A549 (cell line): ENCODE measurements at regions not wholly inside any gene's neighbourhood (a gene's known extent, or its start where the extent isn't known, plus 50 kb on each side); places are given as distances from the start of the nearest gene placed in this dataset.

Experiments used
- ATAC-seq, 2 experiments: fragments of 200-7000 bp in 1 of 2; fragments of >200 bp in 1 of 2; cut with Nextera tagmentation in 1 of 2; cut with Tn5 transposase in 1 of 2; 3 replicates each; pipeline versions ENCODE4 v1.8.0 to v1.9.1; 2018 to 2020; ENCODE audit warnings: mild to moderate bottlenecking in 1 of 2, moderate library complexity in 1 of 2
- CTCF ChIA-PET: fragments of 300-600 bp; sonication (Branson Sonifier 250); formaldehyde crosslinking; extraction: SDS; loops from one replicate; lab custom pipeline; 2021; ENCODE audit warnings: antibody characterized with exemption, inconsistent platforms; lab: Yijun Ruan, JAX
- POLR2A ChIA-PET: fragments of 350-600 bp; formaldehyde crosslinking; extraction: SDS; loops from one replicate; lab custom pipeline; 2021; ENCODE audit warnings: antibody characterized with exemption, inconsistent platforms; lab: Yijun Ruan, JAX
- DNase-seq, 2 experiments: peaks; one replicate each; pipeline versions ENCODE4 v3.0.0 to v3.0.0-alpha.2; 2011 to 2016; ENCODE audit warnings: low read depth in 1 of 2, low spot score in 1 of 2
- FAIRE-seq: peaks from 2 replicates; lab custom pipeline; 2011; peaks lifted over from hg19 to GRCh38; lab: Jason Lieb, UNC
- H3K27ac ChIP-seq, 2 experiments: fragments of >200 bp; sonication (Bioruptor Twin); formaldehyde crosslinking; 3 replicates each; pipeline ENCODE4 v1.5.1; 2016 to 2017
- H3K4me1 ChIP-seq: fragments of >200 bp; sonication (Bioruptor Twin); formaldehyde crosslinking; 3 replicates; pipeline ENCODE4 v1.6.1; 2016
- H3K4me2 ChIP-seq: fragments of >200 bp; sonication (Bioruptor Twin); formaldehyde crosslinking; 3 replicates; pipeline ENCODE4 v1.6.1; 2016
- H3K4me3 ChIP-seq: fragments of >200 bp; sonication (Bioruptor Twin); formaldehyde crosslinking; 3 replicates; pipeline ENCODE4 v1.5.1; 2016
- H3K9me3 ChIP-seq: fragments of >200 bp; sonication (Bioruptor Twin); formaldehyde crosslinking; 3 replicates; pipeline ENCODE4 v1.6.1; 2016
- ATOH8 ChIP-seq: fragments of 250-450 bp; sonication (Bioruptor Pico); IDR thresholded peaks from 2 replicates; pipeline ENCODE4 v1.5.0; 2020; ENCODE audit warnings: low read depth, mild to moderate bottlenecking, moderate library complexity
- BHLHE40 ChIP-seq: IDR thresholded peaks from 2 replicates; pipeline ENCODE4 v1.6.1; 2012; ENCODE audit warnings: low read depth, low read length, inconsistent platforms
- CBX8 ChIP-seq: fragments of 200-600 bp; sonication (generic); IDR thresholded peaks from 2 replicates; pipeline ENCODE4 v1.6.1; 2016
- CHD4 ChIP-seq: fragments of 200-600 bp; sonication (generic); IDR thresholded peaks from 2 replicates; pipeline ENCODE4 v1.6.1; 2016; ENCODE audit warnings: antibody characterized with exemption, mild to moderate bottlenecking, borderline replicate concordance
- E2F6 ChIP-seq: IDR thresholded peaks from 2 replicates; pipeline ENCODE4 v1.6.1; 2012; ENCODE audit warnings: low read depth, borderline replicate concordance
- EHMT2 ChIP-seq: fragments of 200-600 bp; sonication (generic); IDR thresholded peaks from 2 replicates; pipeline ENCODE4 v1.6.1; 2016; ENCODE audit warnings: antibody characterized with exemption, low read depth, mild to moderate bottlenecking, moderate library complexity
- EP300 ChIP-seq, 2 experiments: fragments of >200 bp; sonication (Bioruptor Twin); formaldehyde crosslinking; IDR thresholded peaks; 2 replicates in 1 of 2; 3 replicates in 1 of 2; pipeline ENCODE4 v1.6.1; 2016 to 2017
- FOSB ChIP-seq: fragments of 250-450 bp; sonication (Bioruptor Pico); IDR thresholded peaks from 2 replicates; pipeline ENCODE4 v1.5.0; 2020; ENCODE audit warnings: mild to moderate bottlenecking, moderate library complexity
- HDAC2 ChIP-seq: fragments of 200-600 bp; sonication (generic); IDR thresholded peaks from 2 replicates; pipeline ENCODE4 v1.6.1; 2016
- HOXB13 ChIP-seq: fragments of 250-450 bp; sonication (Bioruptor Pico); IDR thresholded peaks from 2 replicates; pipeline ENCODE4 v1.5.0; 2020; ENCODE audit warnings: low read depth, mild to moderate bottlenecking, moderate library complexity
- HOXB5 ChIP-seq: fragments of 250-450 bp; sonication (Bioruptor Pico); IDR thresholded peaks from 2 replicates; pipeline ENCODE4 v1.5.0; 2020; ENCODE audit warnings: mild to moderate bottlenecking, moderate library complexity
- JUNB ChIP-seq: fragments of >200 bp; sonication (Bioruptor Twin); formaldehyde crosslinking; IDR thresholded peaks from 2 replicates; pipeline ENCODE4 v1.6.1; 2016
- KDM5A ChIP-seq: fragments of 200-600 bp; sonication (generic); IDR thresholded peaks from 2 replicates; pipeline ENCODE4 v1.6.1; 2016; ENCODE audit warnings: antibody characterized with exemption, mild to moderate bottlenecking
- MAZ ChIP-seq: fragments of 150-350 bp; IDR thresholded peaks from 2 replicates; pipeline ENCODE4 v1.6.1; 2014; ENCODE audit warnings: antibody characterized with exemption, low read depth, low read length, borderline replicate concordance
- NFE2L2 ChIP-seq: fragments of 150-350 bp; conservative IDR thresholded peaks from 2 replicates; pipeline ENCODE4 v1.6.1; 2014; ENCODE audit warnings: low read length
- RAD21 ChIP-seq, 2 experiments: fragments of >200 bp in 1 of 2; sonication (Bioruptor Twin) in 1 of 2; formaldehyde crosslinking in 1 of 2; IDR thresholded peaks in 1 of 2; conservative IDR thresholded peaks in 1 of 2; 2 replicates in 1 of 2; 3 replicates in 1 of 2; pipeline ENCODE4 v1.6.1; 2012 to 2018; ENCODE audit warnings: inconsistent platforms in 1 of 2
- RCOR1 ChIP-seq: fragments of 150-350 bp; IDR thresholded peaks from 2 replicates; pipeline ENCODE4 v1.6.1; 2014; ENCODE audit warnings: antibody characterized with exemption, low read length, low read depth
- RFX5 ChIP-seq: fragments of 450-650 bp; IDR thresholded peaks from 2 replicates; pipeline ENCODE4 v1.7.1; 2014; ENCODE audit warnings: antibody characterized with exemption, mild to moderate bottlenecking, moderate library complexity
- TFCP2L1 ChIP-seq: fragments of 250-450 bp; sonication (Bioruptor Pico); IDR thresholded peaks from 2 replicates; pipeline ENCODE4 v1.5.0; 2021; ENCODE audit warnings: mild to moderate bottlenecking
- TP53 ChIP-seq: fragments of 250-450 bp; sonication (Bioruptor Pico); IDR thresholded peaks from 2 replicates; pipeline ENCODE4 v1.5.0; 2021; ENCODE audit warnings: mild to moderate bottlenecking, moderate library complexity
- USF2 ChIP-seq: fragments of 450-650 bp; IDR thresholded peaks from 2 replicates; pipeline ENCODE4 v1.6.1; 2014; ENCODE audit warnings: antibody characterized with exemption
- ZFP36 ChIP-seq: fragments of 450-650 bp; IDR thresholded peaks from 2 replicates; pipeline ENCODE4 v1.6.1; 2014; ENCODE audit warnings: borderline replicate concordance; ENCODE audit not compliant: partially characterized antibody
- ZSCAN20 ChIP-seq: fragments of 250-450 bp; sonication (Bioruptor Pico); IDR thresholded peaks from 2 replicates; pipeline ENCODE4 v1.8.0; 2022; ENCODE audit warnings: mild to moderate bottlenecking, moderate library complexity
- WGBS: methylation state at CpG from one replicate; pipeline ENCODE4 v1.1.6; 2017; ENCODE audit errors: missing lambda C conversion rate; 5-methylcytosine and 5-hydroxymethylcytosine counted together

GRCh38 chr13:74973935-74974879 lies 507.8 kb downstream of the TBC1D4 start:
- CTCF ChIA-PET = no interaction called here
- POLR2A ChIA-PET = no interaction called here

GRCh38 chr13:74969419-74969818 lies 512.5 kb downstream of the TBC1D4 start:
- POLR2A ChIA-PET = no interaction called here
- CTCF ChIA-PET = no interaction called here

More at GRCh38 chr13:74973935-74974879, 507.8 kb downstream of the TBC1D4 start:
- DNase-seq (no peak), FAIRE-seq (no peak), ATAC-seq (no peak)
- no peak overlapping the region for H3K4me2 ChIP-seq
- H3K9me3 ChIP-seq = no peaks in the 10 kb centered on the region
- no peaks in the 10 kb centered on the region for H3K4me1 ChIP-seq
- TF ChIP-seq CHD4 (no peak), RCOR1 (no peak), NFE2L2 (no peak), RAD21 (conservative IDR thresholded peaks at IDR 0.05 in 1 of 2, IDR thresholded peaks at IDR 0.05 in 1 of 2) (no peak), TFCP2L1 (no peak), TP53 (CRISPR knock-in tag) (no peak), EP300 (IDR thresholded peaks at IDR 0.05) (no peak), CBX8 (no peak), ATOH8 (CRISPR knock-in tag) (no peak), EHMT2 (no peak), ZFP36 (no peak), ZSCAN20 (CRISPR knock-in tag) (no peak), HOXB13 (no peak), RFX5 (no peak), HDAC2 (no peak), HOXB5 (CRISPR knock-in tag) (no peak), KDM5A (no peak)
- WGBS = 48% methylated on average over 5 of the region's 5 CpGs
- no peak overlapping the region for H3K27ac ChIP-seq
- no peak overlapping the region for H3K4me3 ChIP-seq

More at GRCh38 chr13:74969419-74969818, 512.5 kb downstream of the TBC1D4 start:
- no peak for FAIRE-seq
- Histone ChIP-seq H3K4me2 (no peak overlapping the region), H3K4me3 (no peak overlapping the region), H3K9me3 (no peaks in the 10 kb centered on the region), H3K4me1 (no peaks in the 10 kb centered on the region), H3K27ac (no peak overlapping the region)
- no peak for ATAC-seq
- 12% methylated on average over 1 of the region's 1 CpG for WGBS
- TF ChIP-seq FOSB = no peak
- no peak for TF ChIP-seq USF2
- no peak for TF ChIP-seq E2F6
- no peak for TF ChIP-seq JUNB
- TF ChIP-seq BHLHE40 = no peak
- TF ChIP-seq MAZ = no peak
- no peak for TF ChIP-seq RAD21 (conservative IDR thresholded peaks at IDR 0.05 in 1 of 2, IDR thresholded peaks at IDR 0.05 in 1 of 2)
- DNase-seq = no peak
